Body of pancreas (tissue), 4 donors: ENCODE measurements at regions not wholly inside any gene's neighbourhood (a gene's known extent, or its start where the extent isn't known, plus 50 kb on each side); places are given as distances from the start of the nearest gene placed in this dataset.

Experiments used
- ATAC-seq: fragments of 150-250 bp; one replicate; pipeline ENCODE4 v1.9.1; 2016
- DNase-seq, 4 donors: peaks; one replicate each; pipeline ENCODE4 v3.0.0-alpha.2; 2019
- H3K27ac ChIP-seq, 4 donors: fragments of 200-600 bp; sonication (generic); 1 replicate in 3 of 4; 2 replicates in 1 of 4; pipeline versions ENCODE4 v1.5.1 to v1.6.1; 2016 to 2019; ENCODE audit warnings: mild to moderate bottlenecking in 1 of 4, mixed read lengths in 1 of 4, moderate library complexity in 1 of 4
- H3K27me3 ChIP-seq, 2 donors: fragments of 200-600 bp; sonication (generic); one replicate each; pipeline ENCODE4 v1.6.0; 2016; ENCODE audit warnings: mild to moderate bottlenecking in 1 of 2
- H3K36me3 ChIP-seq, 2 donors: fragments of 200-600 bp; sonication (generic); replicated peaks in 1 of 2; 2 replicates each; pipeline ENCODE4 v1.5.1; 2016; ENCODE audit warnings: low read depth in 2 of 2; ENCODE audit not compliant: insufficient read depth in 1 of 2
- H3K4me1 ChIP-seq: fragments of 200-600 bp; sonication (generic); one replicate; pipeline ENCODE4 v1.6.0; 2016
- H3K4me3 ChIP-seq, 2 donors: fragments of 200-600 bp; sonication (generic); 1 replicate in 1 of 2; 2 replicates in 1 of 2; pipeline ENCODE4 v1.5.1; 2016 to 2019
- H3K9me3 ChIP-seq, 3 donors: fragments of 200-600 bp; sonication (generic); 1 replicate in 2 of 3; 2 replicates in 1 of 3; pipeline ENCODE4 v1.5.1; 2016
- CTCF ChIP-seq, 7 experiments: fragments of 450-650 bp in 4 of 7; fragments of 200-600 bp in 3 of 7; sonication (generic) in 3 of 7; IDR thresholded peaks; one replicate each; pipeline ENCODE4 v1.5.1; 2016 to 2019; ENCODE audit warnings: antibody characterized with exemption in 7 of 7
- POLR2A ChIP-seq, 3 donors: fragments of 450-650 bp; IDR thresholded peaks; one replicate each; pipeline ENCODE4 v1.6.1; 2016; ENCODE audit warnings: antibody characterized with exemption in 3 of 3, mild to moderate bottlenecking in 2 of 3
- WGBS, 2 donors: methylation state at CpG; one replicate each; pipeline ENCODE4 v1.1.5; 2017; 5-methylcytosine and 5-hydroxymethylcytosine counted together
- intact Hi-C: fragments of 100-400 bp; cut with DNase I; formaldehyde crosslinking; loops from one replicate; pipeline ENCODE4 v1.15.1; 2023

DNA sequence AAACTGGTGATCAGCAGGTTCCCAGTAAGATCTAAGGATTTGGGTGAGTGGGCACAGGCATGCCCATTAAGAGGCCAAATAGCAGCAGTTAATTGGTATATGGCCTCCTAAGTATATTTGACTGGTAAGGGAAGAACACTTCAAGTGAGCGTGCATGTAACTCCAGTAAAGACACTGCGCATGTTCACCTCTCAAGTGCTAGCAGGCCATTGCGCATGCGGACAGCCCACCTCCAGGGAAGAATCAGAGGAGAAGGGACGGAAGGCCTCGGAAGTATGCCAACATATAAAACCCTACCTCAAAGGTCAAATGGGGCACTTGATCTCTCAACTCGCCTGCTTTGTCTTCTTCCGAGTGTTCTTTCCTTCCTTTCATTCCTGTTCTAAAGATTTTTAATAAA is 118.0 kb downstream of the ARL5B start:
- no peaks in the 10 kb centered on the region for H3K9me3 ChIP-seq
- H3K27me3 ChIP-seq: no peaks in the 10 kb centered on the region
- no peak overlapping the region for H3K27ac ChIP-seq
- H3K36me3 ChIP-seq: no peaks in the 10 kb centered on the region
- TF ChIP-seq CTCF (IDR thresholded peaks at IDR 0.05) (no peak), POLR2A (IDR thresholded peaks at IDR 0.05) (no peak)
- 80 to 87% methylated on average over 8 of the region's 8 CpGs for WGBS, 2 donors
- no peak overlapping the region for H3K4me3 ChIP-seq
- H3K4me1 ChIP-seq: no peaks in the 10 kb centered on the region
- intact Hi-C loops: no loop called here
- ATAC-seq: no peak
- DNase-seq: no peak

DNA sequence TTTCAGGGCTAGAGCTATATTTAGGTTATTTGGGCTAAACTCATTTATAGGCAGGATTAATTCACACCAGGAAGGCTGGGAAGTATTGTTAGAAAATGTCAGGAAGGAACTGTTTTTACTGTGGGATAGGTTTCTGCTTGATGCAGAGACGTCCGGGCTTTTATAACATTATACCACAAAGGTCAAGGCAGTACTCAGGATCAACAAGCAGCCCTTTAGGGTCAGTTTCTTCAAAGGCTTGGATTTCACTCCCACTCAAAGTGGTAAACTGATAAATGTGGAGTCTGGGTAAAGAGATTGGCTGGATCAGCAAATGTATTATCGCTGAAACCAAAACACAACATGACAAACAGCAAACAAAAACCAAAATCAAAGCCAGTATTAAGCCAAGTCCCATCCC is 127.2 kb downstream of the ARL5B start:
- ATAC-seq (no peak), DNase-seq (no peak)
- intact Hi-C loops: no loop called here
- Histone ChIP-seq H3K27ac (no peak overlapping the region), H3K27me3 (no peaks in the 10 kb centered on the region), H3K4me1 (no peaks in the 10 kb centered on the region), H3K36me3 (no peaks in the 10 kb centered on the region), H3K4me3 (no peak overlapping the region), H3K9me3 (peaks cover 0 to 7% (median 0%) of the 10 kb centered on the region in 3 donors)
- no peak for TF ChIP-seq CTCF (IDR thresholded peaks at IDR 0.05)
- no peak for TF ChIP-seq POLR2A (IDR thresholded peaks at IDR 0.05)
- 30 to 44% methylated on average over 3 of the region's 3 CpGs for WGBS, 2 donors

GRCh38 chr10:18793951-18794350 is 134.7 kb downstream of the ARL5B start:
- DNase-seq (no peak), ATAC-seq (no peak)
- intact Hi-C loops: no loop called here
- Histone ChIP-seq H3K36me3 (no peaks in the 10 kb centered on the region), H3K9me3 (peaks cover 0 to 7% (median 0%) of the 10 kb centered on the region in 3 donors), H3K4me3 (no peak overlapping the region), H3K27ac (no peak overlapping the region), H3K4me1 (no peaks in the 10 kb centered on the region), H3K27me3 (peaks cover 0 to 3% of the 10 kb centered on the region in 2 donors)
- 29 to 36% methylated on average over 3 of the region's 3 CpGs for WGBS, 2 donors
- TF ChIP-seq CTCF (IDR thresholded peaks at IDR 0.05) (no peak), POLR2A (IDR thresholded peaks at IDR 0.05) (no peak)

DNA sequence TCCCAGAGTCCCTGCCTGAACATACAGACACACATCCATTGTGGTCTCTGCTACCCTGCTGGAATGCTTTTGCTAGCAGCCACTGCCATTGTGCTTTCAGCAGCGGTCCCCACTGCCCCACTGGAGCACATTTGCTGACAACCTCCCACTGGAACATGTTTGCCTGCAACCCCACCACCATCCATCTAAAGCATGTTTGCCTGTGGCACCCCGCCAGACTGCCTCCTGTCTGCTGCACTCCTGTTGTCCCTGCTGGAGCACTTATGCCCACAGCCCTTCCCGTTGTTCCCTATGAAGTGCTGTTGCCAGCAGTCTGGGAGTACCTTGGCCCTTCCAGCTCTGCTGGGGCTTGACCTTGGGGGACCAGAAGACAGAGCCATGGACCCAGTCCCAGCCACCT is 136.3 kb downstream of the ARL5B start:
- intact Hi-C loops: no loop called here
- Histone ChIP-seq H3K27me3 (peaks cover 0 to 3% of the 10 kb centered on the region in 2 donors), H3K27ac (no peak overlapping the region), H3K4me1 (no peaks in the 10 kb centered on the region), H3K9me3 (no peaks in the 10 kb centered on the region), H3K4me3 (no peak overlapping the region), H3K36me3 (no peaks in the 10 kb centered on the region)
- DNase-seq (no peak), ATAC-seq (no peak)
- TF ChIP-seq CTCF (IDR thresholded peaks at IDR 0.05) (no peak), POLR2A (IDR thresholded peaks at IDR 0.05) (no peak)
- 71 to 72% methylated on average over 3 of the region's 3 CpGs for WGBS, 2 donors

- no peaks in the 10 kb centered on the region for H3K4me1 ChIP-seq
- TF ChIP-seq POLR2A (IDR thresholded peaks at IDR 0.05) (no peak), CTCF (IDR thresholded peaks at IDR 0.05) (no peak)
- 51 to 52% methylated on average over 3 of the region's 3 CpGs for WGBS, 2 donors
- H3K27ac ChIP-seq: no peak overlapping the region
- peaks cover 0 to 3% of the 10 kb centered on the region in 2 donors for H3K27me3 ChIP-seq
- ATAC-seq (no peak), DNase-seq (no peak)
- intact Hi-C loops: no loop called here
- no peak overlapping the region for H3K4me3 ChIP-seq
- H3K9me3 ChIP-seq: no peaks in the 10 kb centered on the region
- no peaks in the 10 kb centered on the region for H3K36me3 ChIP-seq
These were observed 138.1 kb downstream of the ARL5B start for GRCh38 chr10:18797286-18797685.
